ENCODE measurements at regions not wholly inside any gene's neighbourhood (a gene's known extent, or its start where the extent isn't known, plus 50 kb on each side); places are given as distances from the start of the nearest gene placed in this dataset.

GRCh38 chr7:108836256-108836655 lies 266.6 kb downstream of the DNAJB9 start:
- no peak for TF ChIP-seq CTCF (IDR thresholded peaks at IDR 0.05; ENCODE audit: borderline replicate concordance, insufficient read depth, low read depth, low read length)

GRCh38 chr7:108838198-108838597 lies 268.5 kb downstream of the DNAJB9 start:
- TF ChIP-seq CTCF (IDR thresholded peaks at IDR 0.05; ENCODE audit: borderline replicate concordance, insufficient read depth, low read depth, low read length): no peak
- H3K4me3 ChIP-seq (ENCODE audit: low read depth, low read length): no peak overlapping the region

More at GRCh38 chr7:108836256-108836655, 266.6 kb downstream of the DNAJB9 start:
- no peak overlapping the region for H3K4me3 ChIP-seq (ENCODE audit: low read depth, low read length)

- H3K4me3 ChIP-seq (ENCODE audit: low read depth, low read length): no peak overlapping the region
- TF ChIP-seq CTCF (IDR thresholded peaks at IDR 0.05; ENCODE audit: borderline replicate concordance, insufficient read depth, low read depth, low read length): no peak
These were observed 269.4 kb downstream of the DNAJB9 start for GRCh38 chr7:108839076-108839475.

- TF ChIP-seq CTCF (IDR thresholded peaks at IDR 0.05; ENCODE audit: borderline replicate concordance, insufficient read depth, low read depth, low read length): no peak
These were observed 276.3 kb downstream of the DNAJB9 start for GRCh38 chr7:108845951-108846350.

GRCh38 chr7:108846471-108846870 lies 276.8 kb downstream of the DNAJB9 start:
- no peak for TF ChIP-seq CTCF (IDR thresholded peaks at IDR 0.05; ENCODE audit: borderline replicate concordance, insufficient read depth, low read depth, low read length)
- H3K4me3 ChIP-seq (ENCODE audit: low read depth, low read length): no peak overlapping the region

More at GRCh38 chr7:108845951-108846350, 276.3 kb downstream of the DNAJB9 start:
- no peak overlapping the region for H3K4me3 ChIP-seq (ENCODE audit: low read depth, low read length)

GRCh38 chr7:108848486-108848885 lies 278.8 kb downstream of the DNAJB9 start:
- TF ChIP-seq CTCF (IDR thresholded peaks at IDR 0.05; ENCODE audit: borderline replicate concordance, insufficient read depth, low read depth, low read length): no peak
- no peak overlapping the region for H3K4me3 ChIP-seq (ENCODE audit: low read depth, low read length)

GRCh38 chr7:108860615-108861014 lies 290.9 kb downstream of the DNAJB9 start:
- TF ChIP-seq CTCF (IDR thresholded peaks at IDR 0.05; ENCODE audit: borderline replicate concordance, insufficient read depth, low read depth, low read length): no peak
- no peak overlapping the region for H3K4me3 ChIP-seq (ENCODE audit: low read depth, low read length)

Measured in GM12875 (cell line).